Ramos (cell line): ENCODE measurements at regions not wholly inside any gene's neighbourhood (a gene's known extent, or its start where the extent isn't known, plus 50 kb on each side); places are given as distances from the start of the nearest gene placed in this dataset.

ENCODE experiments used
- in situ Hi-C: fragments of 300-500 bp; cut with MboI; formaldehyde crosslinking; loops from one replicate; pipeline ENCODE4 v1.14.3; 2022; ENCODE audit warnings: low sequenced_read_pairs; ENCODE audit not compliant: unreplicated experiment

DNA sequence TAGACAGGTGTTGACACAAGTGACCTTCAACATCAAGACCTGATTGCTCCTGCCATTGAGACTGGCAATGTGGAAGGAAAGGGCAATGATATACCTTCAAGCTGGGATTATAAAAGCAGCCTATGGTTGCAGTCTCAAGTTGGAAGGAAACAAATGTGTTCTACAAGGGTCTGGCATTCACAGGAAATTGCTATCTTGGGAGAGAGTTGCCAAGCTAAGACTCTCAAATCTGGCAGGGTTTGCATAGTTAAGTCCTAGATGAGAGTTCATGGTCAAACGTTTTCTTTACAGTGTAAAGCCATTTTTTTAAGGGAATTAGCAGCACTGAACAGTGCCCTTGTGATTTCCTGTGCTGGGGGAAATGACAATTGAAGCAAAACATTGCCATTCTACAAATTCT is 546.9 kb upstream of the CFAP20DC start:
- in situ Hi-C loops = no loop called here

DNA sequence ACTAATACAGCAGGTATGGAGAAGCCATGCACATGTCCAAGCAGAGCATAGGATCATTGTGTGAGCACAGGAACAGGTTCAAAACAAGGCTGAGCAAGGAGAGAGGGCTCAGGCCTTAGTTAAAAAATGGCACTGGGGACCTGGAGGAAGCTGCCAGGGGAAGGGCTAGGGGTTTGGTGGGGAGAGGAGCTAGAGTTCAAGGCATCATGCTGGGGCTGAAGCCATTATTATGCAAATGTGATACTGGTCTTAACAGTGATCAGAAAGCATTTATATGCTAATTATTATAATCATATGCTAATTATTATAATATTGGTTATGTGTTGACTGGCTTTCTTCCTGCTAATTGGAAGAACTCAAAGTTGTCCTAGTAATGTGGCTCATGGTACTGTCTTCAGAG is 546.0 kb upstream of the CFAP20DC start:
- in situ Hi-C loops = no loop called here

DNA sequence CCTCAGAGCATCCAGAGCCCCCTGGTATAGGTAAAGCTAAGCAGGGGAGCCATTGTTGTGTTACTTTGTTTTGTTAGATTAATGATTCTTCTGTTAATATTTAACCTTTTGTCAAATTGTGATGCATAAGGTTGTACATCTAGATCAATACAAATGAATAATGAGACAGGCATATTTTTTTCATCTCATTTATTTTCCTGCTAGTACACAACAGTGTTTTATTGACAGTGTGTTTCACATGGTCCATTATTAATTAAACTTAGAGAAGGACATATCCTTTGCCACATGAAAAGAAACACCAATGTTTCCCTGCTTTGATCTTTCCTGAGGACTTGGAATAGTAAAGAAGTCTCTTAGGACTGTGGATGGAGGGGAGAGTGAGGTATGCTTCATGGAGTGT is 543.6 kb upstream of the CFAP20DC start:
- in situ Hi-C loops = no loop called here

DNA sequence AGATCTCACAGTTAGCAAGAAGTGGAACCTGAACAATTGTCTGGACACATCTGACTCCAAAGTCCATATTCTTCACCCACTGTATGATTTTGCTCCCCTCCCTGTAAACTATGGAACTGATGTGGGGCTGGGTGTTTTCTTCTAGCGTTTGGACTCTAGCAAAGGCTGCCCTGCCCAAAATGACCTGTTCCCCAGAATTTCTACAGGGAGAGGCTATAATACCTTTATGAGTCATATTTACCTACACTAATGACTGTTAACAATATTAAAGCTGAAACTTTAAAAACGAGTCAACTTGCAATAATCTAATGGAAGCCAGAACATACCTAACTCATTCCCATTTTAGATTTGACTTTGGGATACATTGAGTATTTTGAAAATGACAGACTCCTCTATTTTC is 531.2 kb upstream of the CFAP20DC start:
- in situ Hi-C loops = no loop called here

DNA sequence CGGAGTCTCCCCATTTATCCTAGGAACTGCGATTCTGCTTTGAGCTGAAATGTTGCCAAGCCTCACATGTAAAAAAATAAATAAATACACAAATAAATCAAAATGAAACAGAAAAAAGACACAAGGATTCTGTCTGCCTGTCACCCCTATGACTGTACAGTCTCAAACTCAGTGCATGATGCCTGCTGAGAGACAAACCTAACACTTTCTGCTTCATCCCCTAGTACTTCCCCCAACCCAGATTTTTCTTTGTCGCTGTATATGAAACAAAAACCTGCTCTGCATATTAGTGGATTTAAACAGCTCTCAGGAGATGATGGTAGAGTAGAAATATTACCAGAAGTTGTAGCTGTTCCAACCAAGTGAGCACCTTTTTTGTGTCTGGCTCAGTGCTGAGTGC is 530.7 kb upstream of the CFAP20DC start:
- in situ Hi-C loops = no loop called here

DNA sequence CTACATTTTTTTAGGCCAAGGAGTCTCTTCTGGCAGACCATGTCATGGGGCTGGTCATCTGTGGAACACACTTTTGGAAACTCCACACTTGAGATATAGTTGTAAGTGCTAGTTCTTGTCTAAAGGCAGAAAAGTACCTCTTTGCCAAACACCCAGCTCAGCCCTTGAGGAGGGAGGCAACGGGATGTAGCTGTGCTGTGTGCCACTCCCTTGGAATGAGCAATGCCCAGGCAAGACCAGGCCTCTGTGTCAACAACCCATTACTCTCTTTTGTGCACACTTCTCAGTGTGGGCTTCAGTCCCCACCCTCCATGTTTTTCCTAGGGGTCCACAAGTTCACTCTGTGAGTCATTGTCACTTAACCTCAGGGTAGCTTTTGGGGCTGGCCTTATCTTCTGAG is 528.3 kb upstream of the CFAP20DC start:
- in situ Hi-C loops = no loop called here

DNA sequence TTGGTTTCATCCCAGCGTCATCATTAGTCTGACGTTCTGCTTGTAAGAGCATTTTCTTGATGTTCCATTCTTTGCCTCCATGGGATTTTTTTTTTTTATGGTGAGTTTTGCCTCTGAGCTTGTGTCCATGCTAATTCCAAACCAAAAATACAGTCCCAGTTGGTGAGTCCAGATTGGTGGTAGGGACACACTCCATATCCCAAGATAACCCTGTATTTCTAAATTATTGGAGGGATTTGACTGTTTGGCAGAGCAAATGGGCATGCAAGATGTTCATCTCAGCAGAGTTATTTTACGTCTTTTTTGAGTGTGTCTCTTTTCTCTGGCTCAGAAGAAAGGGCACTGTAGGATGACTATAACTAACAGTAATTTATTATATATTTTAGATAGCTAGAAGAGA is 526.8 kb upstream of the CFAP20DC start:
- in situ Hi-C loops = no loop called here

DNA sequence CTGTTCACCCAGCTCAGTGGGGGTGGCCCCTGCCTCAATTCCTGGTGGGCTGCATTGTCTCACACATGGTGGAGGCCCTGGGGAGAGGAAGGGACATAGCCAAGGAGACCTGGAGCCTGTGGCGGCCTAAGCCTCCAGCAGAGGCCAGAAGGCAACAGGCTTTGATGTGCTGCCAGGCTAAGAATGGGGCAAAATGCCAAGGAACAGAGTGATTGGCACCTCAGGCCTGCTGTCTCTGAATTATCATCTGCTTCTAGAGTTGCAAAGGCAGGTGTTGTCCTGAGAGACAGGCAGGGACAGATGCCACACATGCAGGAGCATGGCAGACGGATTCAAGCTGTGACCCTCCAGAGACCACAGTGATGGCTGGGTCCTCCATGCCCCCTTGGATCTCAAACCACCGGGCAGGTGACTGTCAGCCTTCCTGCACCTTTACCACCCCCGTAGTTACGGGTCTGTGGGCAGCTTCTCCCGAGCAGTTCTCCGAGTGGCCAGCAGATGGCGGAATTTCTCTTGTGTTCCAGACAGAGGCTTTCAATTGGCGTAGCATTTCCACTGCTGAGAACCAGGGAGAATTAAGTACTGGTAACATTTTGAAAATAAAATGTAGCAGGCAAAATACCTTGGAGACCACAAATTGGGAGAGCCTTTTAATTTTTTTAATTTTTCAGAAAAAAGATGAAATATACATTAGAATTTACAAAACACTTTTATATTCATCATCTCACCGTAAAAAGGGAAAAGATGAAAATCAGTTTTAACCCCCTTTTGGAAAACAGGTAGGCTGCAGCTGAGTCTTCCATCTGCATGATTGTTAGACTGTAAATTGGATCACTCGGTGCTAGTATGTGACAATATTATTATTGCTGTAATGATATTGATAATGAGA is 525.5 kb upstream of the CFAP20DC start:
- in situ Hi-C loops = no loop called here

DNA sequence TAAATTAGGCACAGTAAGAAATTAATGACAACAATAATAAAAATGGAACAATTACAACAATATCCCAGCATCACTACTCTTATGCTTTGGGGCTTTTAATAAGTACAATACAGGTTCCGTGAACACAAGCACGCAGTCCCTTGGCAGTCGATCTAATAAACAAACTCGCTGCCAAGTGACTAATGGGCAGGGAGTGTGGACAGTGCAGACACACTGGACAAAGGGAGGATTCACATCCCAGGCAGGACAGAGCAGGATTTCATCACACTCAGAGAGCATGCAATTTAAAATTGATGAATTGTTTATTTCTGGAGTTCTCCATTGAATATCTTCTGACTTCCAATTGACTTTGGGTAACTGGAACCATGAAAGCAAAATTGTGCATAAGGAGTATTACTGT is 524.1 kb upstream of the CFAP20DC start:
- in situ Hi-C loops = loop anchor here (25.0 kb wide), 1 partner anchor 1813 kb away; no protein-coding TSS in a partner anchor

DNA sequence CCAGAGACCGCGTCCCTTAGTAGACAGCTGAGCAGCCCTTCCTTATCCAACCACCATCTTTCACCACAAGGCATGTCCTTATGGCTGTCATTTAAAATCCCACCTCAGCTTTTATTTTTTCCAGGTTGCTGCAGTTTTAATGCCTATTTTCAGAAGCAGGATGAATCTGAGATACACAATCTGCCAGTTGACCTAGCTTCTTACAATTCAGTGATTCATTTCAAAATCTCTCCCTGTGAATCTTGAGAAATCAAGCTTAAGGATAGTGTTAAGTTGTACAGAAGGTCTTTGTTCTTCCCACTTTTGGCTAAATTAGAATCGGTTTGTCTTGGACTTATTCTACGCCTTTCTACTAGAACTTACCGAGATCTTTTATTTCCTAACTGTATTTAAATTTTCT is 522.3 kb upstream of the CFAP20DC start:
- in situ Hi-C loops = loop anchor here (25.0 kb wide), 1 partner anchor 1815 kb away; no protein-coding TSS in a partner anchor

DNA sequence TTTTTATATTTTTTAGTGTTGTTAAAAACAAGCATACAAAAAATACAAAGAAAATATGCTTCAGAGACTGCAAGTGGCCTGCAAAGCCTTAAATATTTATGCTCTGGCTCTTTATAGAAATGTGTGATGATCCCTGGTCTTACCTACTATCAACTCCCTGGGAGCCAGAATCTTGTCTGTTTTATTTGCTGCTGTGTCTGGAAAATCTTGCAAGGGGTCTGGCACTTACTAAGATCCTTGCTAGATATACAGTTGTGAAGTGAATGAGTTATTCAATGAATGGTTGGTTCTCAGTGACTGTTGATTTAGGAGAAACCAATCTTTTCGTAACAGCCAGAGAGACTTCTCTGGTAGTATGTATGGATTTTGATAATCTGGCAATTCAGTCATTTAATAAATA is 521.0 kb upstream of the CFAP20DC start:
- in situ Hi-C loops = loop anchor here (25.0 kb wide), 1 partner anchor 1816 kb away; no protein-coding TSS in a partner anchor

DNA sequence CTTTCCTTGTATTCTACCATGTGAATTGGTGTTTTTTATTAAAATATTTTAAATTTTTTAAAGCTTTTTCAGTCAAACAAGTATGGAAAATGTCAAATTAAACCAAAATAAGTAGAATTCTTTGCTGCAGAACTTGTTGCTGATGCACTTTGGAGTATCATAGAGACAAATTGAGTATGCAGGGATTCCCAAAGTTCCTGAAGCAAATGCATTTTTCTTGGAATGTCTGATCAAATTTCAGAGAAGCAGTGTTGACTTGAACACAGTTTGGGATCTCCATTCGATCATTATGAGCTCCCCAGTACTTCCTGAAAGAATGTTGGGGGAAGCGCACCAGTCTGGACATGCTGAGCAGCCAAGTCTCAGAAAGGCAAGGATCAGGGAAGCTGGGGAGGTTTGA is 517.8 kb upstream of the CFAP20DC start:
- in situ Hi-C loops = loop anchor here (25.0 kb wide), 1 partner anchor 1820 kb away; no protein-coding TSS in a partner anchor

DNA sequence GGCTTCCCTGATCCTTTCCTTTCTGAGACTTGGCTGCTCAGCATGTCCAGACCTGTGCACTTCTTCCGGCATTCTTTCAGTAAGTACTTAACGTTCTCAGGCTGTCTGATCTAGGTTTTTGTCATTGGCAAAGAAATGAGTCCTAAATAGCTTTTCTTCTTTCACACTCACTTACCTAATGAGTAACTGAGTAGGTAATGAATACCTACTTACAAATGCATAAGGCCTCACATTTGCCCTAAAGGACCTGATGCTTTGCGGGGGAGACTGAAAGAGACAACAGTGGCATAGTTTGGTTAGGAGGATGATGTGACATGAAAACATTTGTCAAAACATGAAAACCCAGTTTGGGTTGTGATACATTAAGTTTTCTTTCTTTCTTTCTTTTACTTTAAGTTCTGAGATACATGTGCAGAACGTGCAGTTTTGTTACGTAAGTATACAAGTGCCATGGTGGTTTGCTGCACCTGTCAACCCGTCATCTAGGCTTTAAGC is 516.7 kb upstream of the CFAP20DC start:
- in situ Hi-C loops = loop anchor here (25.0 kb wide), 1 partner anchor 1821 kb away; no protein-coding TSS in a partner anchor

DNA sequence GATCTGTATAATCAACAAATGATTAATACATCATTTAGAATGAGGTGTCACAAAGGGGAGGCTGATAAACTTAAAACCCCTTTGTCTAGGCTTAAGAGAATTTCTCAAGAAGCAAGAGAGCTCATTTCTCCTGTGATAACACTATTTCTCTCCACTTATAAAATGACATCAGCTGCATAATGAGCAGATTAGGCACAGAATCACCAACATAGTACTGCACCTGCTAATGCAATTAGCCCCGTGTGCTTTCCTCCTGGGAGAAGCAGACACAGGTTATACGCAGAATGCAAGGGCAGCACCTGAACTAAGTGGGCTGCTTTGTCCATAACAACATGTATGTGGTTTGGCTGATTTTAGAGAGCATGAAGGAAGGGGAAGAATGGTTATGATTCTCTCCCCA is 515.3 kb upstream of the CFAP20DC start:
- in situ Hi-C loops = loop anchor here (25.0 kb wide), 1 partner anchor 1822 kb away; no protein-coding TSS in a partner anchor

DNA sequence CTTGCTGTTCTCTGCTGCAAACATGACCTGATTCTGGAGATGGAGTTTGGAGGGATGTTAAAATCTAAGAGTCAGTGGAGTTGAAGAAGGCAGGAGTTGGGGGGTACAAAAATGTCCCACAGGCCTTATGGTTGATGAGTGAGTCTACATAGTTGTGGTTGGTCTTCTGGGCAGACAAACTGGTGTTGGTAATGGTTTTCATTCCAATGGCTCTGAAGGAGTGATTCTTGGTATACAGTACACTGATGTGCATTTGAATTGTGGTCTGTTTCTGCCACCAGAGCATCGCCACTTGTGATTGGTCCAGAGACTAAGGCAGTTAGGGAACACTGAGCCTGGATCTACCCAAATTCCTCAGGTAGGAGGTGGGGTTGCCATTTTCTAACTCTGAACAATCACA is 514.1 kb upstream of the CFAP20DC start:
- in situ Hi-C loops = loop anchor here (25.0 kb wide), 1 partner anchor 1823 kb away; no protein-coding TSS in a partner anchor

DNA sequence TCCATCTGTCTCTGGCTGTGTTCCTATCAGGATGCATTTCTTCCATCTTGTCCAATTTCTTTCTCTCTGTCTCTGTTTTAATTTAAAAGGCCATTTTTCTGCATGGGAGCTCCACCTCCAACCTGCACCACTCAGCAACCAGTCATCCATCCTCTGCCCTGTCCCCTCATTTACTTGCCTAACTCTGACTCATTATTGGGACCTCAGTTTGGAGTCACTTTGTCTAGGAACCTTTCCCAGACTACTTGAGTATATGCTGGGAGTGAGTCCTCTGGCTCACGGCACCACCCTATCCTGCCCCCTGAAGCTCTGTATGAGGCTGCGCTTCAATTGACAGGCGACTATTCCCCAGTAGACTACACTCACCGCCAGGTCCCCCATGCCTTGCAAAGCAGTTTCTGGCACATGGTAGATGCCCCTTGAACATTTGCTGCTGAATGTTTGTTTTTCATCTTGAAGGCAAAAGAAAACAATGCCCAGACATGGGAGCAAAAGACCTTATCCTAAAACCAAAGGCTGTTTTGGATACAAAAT is 513.3 kb upstream of the CFAP20DC start:
- in situ Hi-C loops = loop anchor here (25.0 kb wide), 1 partner anchor 1824 kb away; no protein-coding TSS in a partner anchor

DNA sequence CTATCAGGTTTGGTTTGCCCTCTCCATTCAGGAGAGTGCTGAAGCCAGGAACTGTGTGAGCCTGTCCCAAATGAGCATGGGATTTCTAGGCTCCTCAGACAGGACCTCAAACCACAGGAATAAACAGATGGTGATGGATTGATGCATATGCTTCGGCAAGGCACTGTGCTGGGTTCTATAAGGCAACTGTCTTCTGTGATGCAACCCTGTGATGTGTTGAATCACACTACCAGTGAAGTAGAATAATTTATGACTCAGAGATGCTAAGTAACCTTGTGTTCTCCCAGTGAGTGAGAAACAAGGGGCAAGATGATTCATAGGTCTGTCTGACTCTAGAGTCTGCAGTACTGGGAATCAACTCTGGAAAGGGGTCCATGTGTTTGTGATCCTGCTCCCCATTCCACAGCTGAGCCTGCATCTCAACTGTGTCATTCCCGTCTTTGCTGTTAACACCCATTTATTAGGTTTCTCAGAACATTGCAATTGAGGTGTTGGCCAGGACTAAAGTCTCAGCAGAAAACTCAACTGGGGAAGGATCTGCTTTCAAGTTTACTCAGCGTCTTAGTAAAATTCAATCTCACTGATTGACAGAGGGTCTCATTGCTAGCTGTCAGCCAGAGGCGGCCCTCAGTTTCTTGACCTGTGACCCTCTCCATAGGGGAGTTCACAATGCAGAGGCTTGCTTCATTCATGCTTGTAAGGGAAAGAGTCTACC is 510.1 kb upstream of the CFAP20DC start:
- in situ Hi-C loops = loop anchor here (25.0 kb wide), 1 partner anchor 1827 kb away; no protein-coding TSS in a partner anchor

DNA sequence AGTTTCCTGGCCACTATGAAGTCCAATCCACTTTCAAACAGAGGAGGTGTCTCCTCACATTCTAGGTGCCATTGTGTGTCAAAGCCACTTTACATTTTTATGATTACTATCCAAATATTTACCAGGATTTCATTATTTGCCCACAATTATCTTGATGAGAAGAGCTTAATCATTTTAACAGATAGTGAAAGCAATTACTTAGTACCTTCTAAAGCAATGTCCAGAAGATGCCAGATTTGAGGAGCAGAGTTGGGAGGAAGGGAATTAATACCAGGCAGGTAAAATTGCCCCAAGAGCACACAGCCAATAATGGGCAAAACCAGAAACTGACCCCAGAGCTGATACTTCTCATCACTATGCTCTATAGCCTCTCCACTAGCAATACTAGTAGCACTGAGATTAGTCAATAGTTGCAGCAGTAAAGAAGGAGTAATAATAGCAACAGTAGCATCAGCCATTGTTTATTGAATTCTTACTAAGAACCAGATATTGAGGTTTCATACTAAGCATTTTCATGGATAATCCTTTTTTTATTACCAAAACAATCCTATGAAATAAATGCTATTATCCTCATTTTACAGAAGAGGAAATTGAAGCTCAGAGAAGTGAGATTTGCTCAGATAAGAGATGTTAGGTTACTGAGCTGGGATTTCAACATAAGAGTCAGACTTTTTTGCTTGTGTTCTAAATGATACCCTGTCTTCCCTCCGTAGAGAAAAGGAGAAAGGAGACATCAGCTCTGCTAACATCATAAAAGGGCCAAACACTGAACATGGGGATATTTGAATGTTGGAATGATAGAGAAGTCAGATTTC is 509.3 kb upstream of the CFAP20DC start:
- in situ Hi-C loops = loop anchor here (25.0 kb wide), 1 partner anchor 1828 kb away; no protein-coding TSS in a partner anchor

DNA sequence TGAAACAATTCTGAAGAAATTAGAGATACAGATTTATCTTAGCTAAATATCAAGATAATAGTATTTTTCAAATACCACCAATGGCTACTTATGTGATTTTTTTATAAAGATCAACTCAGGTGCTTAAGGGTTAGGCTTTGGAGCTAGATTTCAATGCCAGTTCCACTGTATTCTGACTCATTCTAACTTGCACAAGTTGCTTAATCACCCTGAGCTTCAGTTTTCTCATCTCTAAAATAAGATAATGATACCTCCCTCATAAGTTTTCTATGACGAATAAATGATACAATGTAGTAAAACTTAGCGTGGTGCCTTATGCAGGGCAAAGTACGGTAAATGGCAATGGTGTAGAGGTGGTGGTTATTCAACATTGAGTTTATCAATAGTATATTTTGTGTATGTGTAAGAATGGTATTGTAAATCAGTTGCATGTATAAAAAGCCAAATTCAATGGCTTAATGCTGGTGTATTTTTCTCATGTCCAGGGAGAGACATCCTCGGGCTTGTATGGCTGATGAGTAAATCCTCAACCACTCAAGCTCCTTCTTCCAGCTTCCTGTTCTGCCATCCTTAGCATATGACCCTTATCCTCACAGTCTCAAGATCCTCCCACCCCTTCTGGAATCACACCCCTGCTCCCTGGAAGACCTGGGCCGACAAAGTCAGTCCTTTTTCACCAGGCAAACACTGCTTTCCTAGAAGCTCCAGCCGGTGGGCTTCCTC is 505.9 kb upstream of the CFAP20DC start:
- in situ Hi-C loops = loop anchor here (25.0 kb wide), 1 partner anchor 1832 kb away; no protein-coding TSS in a partner anchor
